ENCODE measurements at regions not wholly inside any gene's neighbourhood (a gene's known extent, or its start where the extent isn't known, plus 50 kb on each side); places are given as distances from the start of the nearest gene placed in this dataset.
A peak's percentile ranks its signal among the peaks of the same experiment; 100 is the strongest.

- WGBS, 2 donors = 79 to 93% methylated on average over 2 of the region's 2 CpGs
- TF ChIP-seq CTCF (IDR thresholded peaks at IDR 0.05; ENCODE audit: control extremely low read depth, extremely low read depth) = no peak
- H3K4me1 ChIP-seq (ENCODE audit: control insufficient read depth in 5 of 5, insufficient read depth in 5 of 5, low read length in 5 of 5) = no peaks in the 10 kb centered on the region
- H3K9ac ChIP-seq (ENCODE audit: insufficient read depth in 1 of 2, low read length in 2 of 2) = no peak overlapping the region
- no peaks in the 10 kb centered on the region for H3K27me3 ChIP-seq (ENCODE audit: control insufficient read depth in 3 of 3, insufficient read depth in 3 of 3, low read length in 2 of 3)
- H3K9me3 ChIP-seq (ENCODE audit: control insufficient read depth in 4 of 4, insufficient read depth in 3 of 4, low read length in 3 of 4) = no peaks in the 10 kb centered on the region
- ATAC-seq (ENCODE audit: insufficient read depth, low FRiP score) (no peak), DNase-seq (no peak)
- H3K36me3 ChIP-seq (ENCODE audit: control insufficient read depth in 4 of 4, insufficient read depth in 4 of 4, low read length in 4 of 4) = no peaks in the 10 kb centered on the region
- H3K27ac ChIP-seq (ENCODE audit: low read depth in 1 of 2, low read length in 1 of 2) = no peak overlapping the region
- H3K4me3 ChIP-seq = no peak overlapping the region
These were observed 737.8 kb upstream of the MAP3K7 start for GRCh38 chr6:91324711-91325110.

- no peak overlapping the region for H3K4me3 ChIP-seq
- H3K36me3 ChIP-seq (ENCODE audit: control insufficient read depth in 4 of 4, insufficient read depth in 4 of 4, low read length in 4 of 4) = no peaks in the 10 kb centered on the region
- H3K27me3 ChIP-seq (ENCODE audit: control insufficient read depth in 3 of 3, insufficient read depth in 3 of 3, low read length in 2 of 3) = no peaks in the 10 kb centered on the region
- DNase-seq (no peak), ATAC-seq (ENCODE audit: insufficient read depth, low FRiP score) (no peak)
- H3K27ac ChIP-seq (ENCODE audit: low read depth in 1 of 2, low read length in 1 of 2) = no peak overlapping the region
- H3K9ac ChIP-seq (ENCODE audit: insufficient read depth in 1 of 2, low read length in 2 of 2) = no peak overlapping the region
- no peak for TF ChIP-seq CTCF (IDR thresholded peaks at IDR 0.05; ENCODE audit: control extremely low read depth, extremely low read depth)
- no peaks in the 10 kb centered on the region for H3K4me1 ChIP-seq (ENCODE audit: control insufficient read depth in 5 of 5, insufficient read depth in 5 of 5, low read length in 5 of 5)
- no peaks in the 10 kb centered on the region for H3K9me3 ChIP-seq (ENCODE audit: control insufficient read depth in 4 of 4, insufficient read depth in 3 of 4, low read length in 3 of 4)
These were observed 731.1 kb upstream of the MAP3K7 start for GRCh38 chr6:91317984-91318383.

GRCh38 chr6:91317247-91317835 is 730.5 kb upstream of the MAP3K7 start:
- 68 to 86% methylated on average over 2 of the region's 2 CpGs for WGBS, 2 donors
- Histone ChIP-seq H3K9me3 (ENCODE audit: control insufficient read depth in 4 of 4, insufficient read depth in 3 of 4, low read length in 3 of 4) (no peaks in the 10 kb centered on the region), H3K4me1 (ENCODE audit: control insufficient read depth in 5 of 5, insufficient read depth in 5 of 5, low read length in 5 of 5) (no peaks in the 10 kb centered on the region), H3K27me3 (ENCODE audit: control insufficient read depth in 3 of 3, insufficient read depth in 3 of 3, low read length in 2 of 3) (no peaks in the 10 kb centered on the region), H3K4me3 (no peak overlapping the region), H3K27ac (ENCODE audit: low read depth in 1 of 2, low read length in 1 of 2) (no peak overlapping the region), H3K9ac (ENCODE audit: insufficient read depth in 1 of 2, low read length in 2 of 2) (no peak overlapping the region), H3K36me3 (ENCODE audit: control insufficient read depth in 4 of 4, insufficient read depth in 4 of 4, low read length in 4 of 4) (no peaks in the 10 kb centered on the region)
- no peak for TF ChIP-seq CTCF (IDR thresholded peaks at IDR 0.05; ENCODE audit: control extremely low read depth, extremely low read depth)
- ATAC-seq (ENCODE audit: insufficient read depth, low FRiP score) (peak; percentile 19), DNase-seq (no peak)

- Histone ChIP-seq H3K27me3 (ENCODE audit: control insufficient read depth in 3 of 3, insufficient read depth in 3 of 3, low read length in 2 of 3) (no peaks in the 10 kb centered on the region), H3K9me3 (ENCODE audit: control insufficient read depth in 4 of 4, insufficient read depth in 3 of 4, low read length in 3 of 4) (no peaks in the 10 kb centered on the region), H3K36me3 (ENCODE audit: control insufficient read depth in 4 of 4, insufficient read depth in 4 of 4, low read length in 4 of 4) (no peaks in the 10 kb centered on the region), H3K9ac (ENCODE audit: insufficient read depth in 1 of 2, low read length in 2 of 2) (no peak overlapping the region), H3K27ac (ENCODE audit: low read depth in 1 of 2, low read length in 1 of 2) (no peak overlapping the region), H3K4me3 (no peak overlapping the region), H3K4me1 (ENCODE audit: control insufficient read depth in 5 of 5, insufficient read depth in 5 of 5, low read length in 5 of 5) (no peaks in the 10 kb centered on the region)
- DNase-seq (no peak), ATAC-seq (ENCODE audit: insufficient read depth, low FRiP score) (no peak)
- 81 to 82% methylated on average over 6 of the region's 6 CpGs for WGBS, 2 donors
- no peak for TF ChIP-seq CTCF (IDR thresholded peaks at IDR 0.05; ENCODE audit: control extremely low read depth, extremely low read depth)
These were observed 723.3 kb upstream of the MAP3K7 start for GRCh38 chr6:91310178-91310577.

All from lung (tissue), 11 donors.